PFSK-1 (cell line): ENCODE measurements at regions not wholly inside any gene's neighbourhood (a gene's known extent, or its start where the extent isn't known, plus 50 kb on each side); places are given as distances from the start of the nearest gene placed in this dataset.

Experiments
- FOXP2 ChIP-seq: optimal IDR thresholded peaks from 2 replicates; pipeline ENCODE3; 2011; ENCODE audit warnings: borderline replicate concordance, control low read depth, inconsistent platforms; ENCODE audit not compliant: insufficient read depth; ENCODE audit errors: extremely low read length, extremely low read depth
- POLR2AphosphoS5 ChIP-seq: IDR thresholded peaks from 2 replicates; pipeline ENCODE4 v1.6.1; 2012; ENCODE audit warnings: low read depth, mild to moderate bottlenecking, control low read depth, low read length, moderate library complexity
- SIN3A ChIP-seq: IDR thresholded peaks from 2 replicates; pipeline ENCODE4 v1.6.1; 2012; ENCODE audit warnings: mild to moderate bottlenecking, low read length, moderate library complexity, borderline replicate concordance; ENCODE audit not compliant: insufficient read depth
- TAF1 ChIP-seq: IDR thresholded peaks from 2 replicates; pipeline ENCODE4 v1.6.1; 2012; ENCODE audit warnings: low read length, control low read depth, borderline replicate concordance; ENCODE audit not compliant: insufficient read depth
- TF ChIP-seq, protein P1 (sequence below), 2 experiments: IDR thresholded peaks; 2 replicates each; pipeline versions ENCODE4 v1.6.1 to v1.8.0; 2011 to 2012; ENCODE audit warnings: low read depth in 2 of 2, low read length in 2 of 2, control low read depth in 1 of 2, inconsistent platforms in 1 of 2, mild to moderate bottlenecking in 1 of 2, moderate library complexity in 1 of 2; ENCODE audit not compliant: insufficient read depth in 1 of 2

DNA sequence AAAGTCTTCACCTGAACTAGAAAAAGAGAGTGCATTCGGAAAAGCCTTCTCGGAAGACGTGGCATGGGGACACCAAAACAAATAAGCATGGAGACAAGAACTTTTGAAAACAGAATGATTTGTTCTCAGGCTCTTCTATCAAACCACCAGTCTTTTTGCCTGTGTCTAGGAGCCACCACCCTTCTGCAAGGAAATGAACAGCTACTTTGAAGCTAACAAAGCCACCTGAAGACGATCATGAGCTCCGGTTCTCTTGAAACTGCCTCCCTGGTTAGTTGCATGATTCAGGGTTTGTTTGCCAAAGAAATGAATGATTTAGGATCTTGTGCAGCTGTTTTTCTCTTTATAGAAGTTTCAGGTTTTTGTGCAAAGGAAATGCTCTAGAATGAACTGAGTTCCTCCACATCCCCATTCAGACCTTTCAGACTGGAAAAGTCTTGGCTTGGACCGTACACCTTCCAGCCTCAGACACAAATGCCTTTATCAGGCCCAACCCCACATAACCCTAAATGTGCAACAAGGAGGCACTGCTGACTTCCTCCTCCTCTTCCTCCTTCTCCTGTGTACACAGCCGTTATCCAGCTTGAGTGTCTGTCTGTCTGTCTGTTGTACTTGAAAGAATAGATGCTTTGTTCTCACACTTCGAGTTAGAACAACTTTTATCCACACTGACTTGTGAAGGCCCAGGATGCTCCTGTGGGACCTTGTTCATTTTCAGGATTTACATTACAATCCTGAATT lies 334.8 kb upstream of the KLF3 start:
- TF ChIP-seq FOXP2 (no peak), TAF1 (no peak), POLR2AphosphoS5 (no peak)
- TF ChIP-seq, protein P1, sequence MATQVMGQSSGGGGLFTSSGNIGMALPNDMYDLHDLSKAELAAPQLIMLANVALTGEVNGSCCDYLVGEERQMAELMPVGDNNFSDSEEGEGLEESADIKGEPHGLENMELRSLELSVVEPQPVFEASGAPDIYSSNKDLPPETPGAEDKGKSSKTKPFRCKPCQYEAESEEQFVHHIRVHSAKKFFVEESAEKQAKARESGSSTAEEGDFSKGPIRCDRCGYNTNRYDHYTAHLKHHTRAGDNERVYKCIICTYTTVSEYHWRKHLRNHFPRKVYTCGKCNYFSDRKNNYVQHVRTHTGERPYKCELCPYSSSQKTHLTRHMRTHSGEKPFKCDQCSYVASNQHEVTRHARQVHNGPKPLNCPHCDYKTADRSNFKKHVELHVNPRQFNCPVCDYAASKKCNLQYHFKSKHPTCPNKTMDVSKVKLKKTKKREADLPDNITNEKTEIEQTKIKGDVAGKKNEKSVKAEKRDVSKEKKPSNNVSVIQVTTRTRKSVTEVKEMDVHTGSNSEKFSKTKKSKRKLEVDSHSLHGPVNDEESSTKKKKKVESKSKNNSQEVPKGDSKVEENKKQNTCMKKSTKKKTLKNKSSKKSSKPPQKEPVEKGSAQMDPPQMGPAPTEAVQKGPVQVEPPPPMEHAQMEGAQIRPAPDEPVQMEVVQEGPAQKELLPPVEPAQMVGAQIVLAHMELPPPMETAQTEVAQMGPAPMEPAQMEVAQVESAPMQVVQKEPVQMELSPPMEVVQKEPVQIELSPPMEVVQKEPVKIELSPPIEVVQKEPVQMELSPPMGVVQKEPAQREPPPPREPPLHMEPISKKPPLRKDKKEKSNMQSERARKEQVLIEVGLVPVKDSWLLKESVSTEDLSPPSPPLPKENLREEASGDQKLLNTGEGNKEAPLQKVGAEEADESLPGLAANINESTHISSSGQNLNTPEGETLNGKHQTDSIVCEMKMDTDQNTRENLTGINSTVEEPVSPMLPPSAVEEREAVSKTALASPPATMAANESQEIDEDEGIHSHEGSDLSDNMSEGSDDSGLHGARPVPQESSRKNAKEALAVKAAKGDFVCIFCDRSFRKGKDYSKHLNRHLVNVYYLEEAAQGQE (IDR thresholded peaks at IDR 0.05; ENCODE audit: insufficient read depth in 1 of 2, low read depth in 2 of 2, low read length in 2 of 2) = no peak

DNA sequence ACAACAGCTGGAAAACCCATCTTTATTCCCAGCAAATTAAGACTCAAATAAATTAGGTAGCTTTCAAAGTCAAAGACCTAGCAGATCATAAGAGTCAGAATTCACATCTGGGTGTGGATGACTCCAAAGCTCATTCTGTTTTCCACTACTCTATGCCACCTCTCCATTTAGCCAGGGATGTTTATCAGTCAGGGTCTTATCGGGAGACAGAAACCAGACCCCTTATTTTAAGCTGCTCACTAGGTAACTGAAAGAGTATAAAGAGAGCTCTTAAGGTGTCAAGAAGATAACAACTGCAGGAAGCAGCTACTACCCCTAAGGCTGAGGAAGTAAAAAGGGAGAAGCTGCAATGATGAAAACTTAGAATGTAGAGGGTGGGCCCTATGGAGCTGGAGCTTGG lies 333.7 kb upstream of the KLF3 start:
- TF ChIP-seq SIN3A = no peak
- no peak for TF ChIP-seq POLR2AphosphoS5
- no peak for TF ChIP-seq TAF1
- TF ChIP-seq, protein P1 (IDR thresholded peaks at IDR 0.05; ENCODE audit: insufficient read depth in 1 of 2, low read depth in 2 of 2, low read length in 2 of 2) = no peak
- TF ChIP-seq FOXP2 = no peak

DNA sequence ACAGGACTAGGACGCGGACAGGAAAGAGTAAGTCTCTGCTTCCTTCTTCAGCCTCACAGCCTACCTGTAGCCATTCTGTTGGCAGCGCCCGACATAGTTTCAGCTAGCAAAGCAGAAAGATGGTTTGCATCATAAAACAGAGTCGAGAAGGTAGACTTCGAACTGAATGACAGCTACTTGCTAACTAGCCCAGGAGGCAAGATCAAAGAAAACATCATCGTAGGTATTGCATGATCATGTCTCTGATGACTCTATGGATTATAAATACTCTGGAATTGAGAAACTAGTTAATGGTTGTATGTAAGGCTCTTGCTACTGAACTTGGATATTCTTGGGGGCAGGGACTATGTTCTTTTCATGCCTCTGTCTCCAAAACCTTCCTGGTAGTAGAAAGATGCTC lies 333.1 kb upstream of the KLF3 start:
- no peak for TF ChIP-seq TAF1
- TF ChIP-seq, protein P1 (IDR thresholded peaks at IDR 0.05; ENCODE audit: insufficient read depth in 1 of 2, low read depth in 2 of 2, low read length in 2 of 2) = no peak
- no peak for TF ChIP-seq FOXP2
- no peak for TF ChIP-seq SIN3A
- no peak for TF ChIP-seq POLR2AphosphoS5

DNA sequence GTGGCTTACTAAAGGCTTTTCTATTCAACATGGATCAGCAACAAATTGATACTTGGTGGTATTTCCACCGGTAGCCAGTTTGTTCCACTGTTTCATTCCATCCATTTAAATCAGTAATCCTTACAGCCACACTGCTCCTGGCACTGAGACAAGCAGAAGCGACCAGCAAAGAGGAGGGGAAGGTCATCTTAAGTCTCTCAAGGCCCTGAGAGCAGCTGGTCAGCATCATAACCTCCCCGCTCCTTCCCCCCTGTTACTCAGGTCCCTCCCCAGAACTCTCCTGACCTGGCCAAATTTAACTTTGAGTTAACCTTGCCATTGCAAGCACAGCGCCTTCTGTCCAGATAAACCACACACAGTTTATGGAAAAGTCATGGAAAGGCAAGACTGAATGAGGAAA lies 331.3 kb upstream of the KLF3 start:
- no peak for TF ChIP-seq TAF1
- no peak for TF ChIP-seq FOXP2
- TF ChIP-seq, protein P1 (IDR thresholded peaks at IDR 0.05; ENCODE audit: insufficient read depth in 1 of 2, low read depth in 2 of 2, low read length in 2 of 2) = no peak
- no peak for TF ChIP-seq SIN3A
- TF ChIP-seq POLR2AphosphoS5 = no peak

DNA sequence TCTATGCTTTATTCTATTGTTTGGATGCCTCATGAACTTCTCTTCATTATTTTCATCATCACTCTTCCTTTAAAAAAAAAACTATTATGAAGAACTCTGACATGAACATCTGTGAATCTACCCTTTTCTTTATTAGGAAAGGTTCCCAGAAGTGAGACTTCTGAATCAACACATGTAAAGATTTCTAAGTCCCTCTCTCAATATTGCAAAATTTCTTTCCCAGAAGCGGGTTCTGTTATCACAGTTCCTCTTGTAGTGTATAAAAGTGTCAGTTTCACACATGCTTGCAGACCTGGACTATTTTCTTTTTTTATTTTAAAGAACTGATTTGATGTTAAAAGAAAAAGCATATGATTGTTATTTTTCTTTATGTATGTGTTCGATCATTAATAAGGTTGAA lies 330.8 kb upstream of the KLF3 start:
- TF ChIP-seq, protein P1 (IDR thresholded peaks at IDR 0.05; ENCODE audit: insufficient read depth in 1 of 2, low read depth in 2 of 2, low read length in 2 of 2) = no peak
- TF ChIP-seq FOXP2 (no peak), SIN3A (no peak), POLR2AphosphoS5 (no peak), TAF1 (no peak)
